ENCODE measurements at regions not wholly inside any gene's neighbourhood (a gene's known extent, or its start where the extent isn't known, plus 50 kb on each side); places are given as distances from the start of the nearest gene placed in this dataset.

DNA sequence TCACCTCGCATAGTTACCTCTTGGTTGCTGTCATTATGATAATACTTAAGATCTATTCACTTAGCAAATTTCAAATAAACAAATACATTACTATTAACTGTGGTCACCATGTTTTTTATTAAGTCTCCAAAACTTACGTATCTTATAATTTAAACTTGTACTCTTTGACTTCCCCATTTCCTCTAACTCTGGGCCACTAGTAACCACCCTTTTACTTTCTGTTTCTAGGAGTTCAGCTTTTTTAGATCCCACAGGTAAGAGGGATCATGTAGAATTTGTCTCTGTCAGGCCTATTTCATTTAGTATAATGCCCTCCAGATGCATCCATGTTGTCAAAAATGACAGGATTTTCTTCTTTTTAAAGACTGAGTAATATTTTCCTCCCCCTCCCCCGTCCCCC lies 212.4 kb upstream of the C11orf87 start:
- TF ChIP-seq, protein P1, sequence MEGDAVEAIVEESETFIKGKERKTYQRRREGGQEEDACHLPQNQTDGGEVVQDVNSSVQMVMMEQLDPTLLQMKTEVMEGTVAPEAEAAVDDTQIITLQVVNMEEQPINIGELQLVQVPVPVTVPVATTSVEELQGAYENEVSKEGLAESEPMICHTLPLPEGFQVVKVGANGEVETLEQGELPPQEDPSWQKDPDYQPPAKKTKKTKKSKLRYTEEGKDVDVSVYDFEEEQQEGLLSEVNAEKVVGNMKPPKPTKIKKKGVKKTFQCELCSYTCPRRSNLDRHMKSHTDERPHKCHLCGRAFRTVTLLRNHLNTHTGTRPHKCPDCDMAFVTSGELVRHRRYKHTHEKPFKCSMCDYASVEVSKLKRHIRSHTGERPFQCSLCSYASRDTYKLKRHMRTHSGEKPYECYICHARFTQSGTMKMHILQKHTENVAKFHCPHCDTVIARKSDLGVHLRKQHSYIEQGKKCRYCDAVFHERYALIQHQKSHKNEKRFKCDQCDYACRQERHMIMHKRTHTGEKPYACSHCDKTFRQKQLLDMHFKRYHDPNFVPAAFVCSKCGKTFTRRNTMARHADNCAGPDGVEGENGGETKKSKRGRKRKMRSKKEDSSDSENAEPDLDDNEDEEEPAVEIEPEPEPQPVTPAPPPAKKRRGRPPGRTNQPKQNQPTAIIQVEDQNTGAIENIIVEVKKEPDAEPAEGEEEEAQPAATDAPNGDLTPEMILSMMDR (IDR thresholded peaks at IDR 0.05; ENCODE audit: unreplicated experiment), result no peak
- DNase-seq (ENCODE audit: low spot score, unreplicated experiment), result no peak
- Mint-ChIP-seq H3K27me3 (no peaks in the 10 kb centered on the region), H3K4me1 (ENCODE audit: low read depth) (no peaks in the 10 kb centered on the region), H3K36me3 (ENCODE audit: insufficient read depth) (no peaks in the 10 kb centered on the region), H3K9me3 (ENCODE audit: low read depth) (peaks cover 20% of the 10 kb centered on the region), H3K27ac (no peak overlapping the region), H3K4me3 (ENCODE audit: low read depth) (no peak overlapping the region)

DNA sequence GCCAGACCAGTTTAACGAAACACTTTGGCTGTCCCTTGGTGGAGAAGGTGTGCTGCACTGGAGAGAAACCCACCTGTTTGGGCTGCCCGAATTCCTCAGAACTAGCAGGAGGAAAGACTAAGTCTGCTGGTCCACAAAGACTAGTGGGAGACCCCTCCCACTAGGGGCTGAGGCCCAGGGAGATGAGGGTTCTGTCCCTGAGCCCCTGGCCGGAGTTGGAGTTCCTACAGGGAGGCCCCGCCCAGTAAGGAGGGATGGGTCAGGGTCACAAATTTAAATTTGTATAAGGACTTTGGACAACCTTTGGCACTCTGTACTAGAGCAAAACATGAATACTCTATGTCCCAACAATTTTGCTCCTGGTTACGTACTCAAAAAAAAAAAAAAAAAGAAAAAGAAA lies 200.8 kb upstream of the C11orf87 start:
- Mint-ChIP-seq H3K36me3 (ENCODE audit: insufficient read depth) (no peaks in the 10 kb centered on the region), H3K27me3 (no peaks in the 10 kb centered on the region), H3K27ac (no peak overlapping the region), H3K4me3 (ENCODE audit: low read depth) (no peak overlapping the region), H3K9me3 (ENCODE audit: low read depth) (peaks cover 12% of the 10 kb centered on the region), H3K4me1 (ENCODE audit: low read depth) (no peaks in the 10 kb centered on the region)
- DNase-seq (ENCODE audit: low spot score, unreplicated experiment), result no peak
- TF ChIP-seq, protein P1 (IDR thresholded peaks at IDR 0.05; ENCODE audit: unreplicated experiment), result no peak

DNA sequence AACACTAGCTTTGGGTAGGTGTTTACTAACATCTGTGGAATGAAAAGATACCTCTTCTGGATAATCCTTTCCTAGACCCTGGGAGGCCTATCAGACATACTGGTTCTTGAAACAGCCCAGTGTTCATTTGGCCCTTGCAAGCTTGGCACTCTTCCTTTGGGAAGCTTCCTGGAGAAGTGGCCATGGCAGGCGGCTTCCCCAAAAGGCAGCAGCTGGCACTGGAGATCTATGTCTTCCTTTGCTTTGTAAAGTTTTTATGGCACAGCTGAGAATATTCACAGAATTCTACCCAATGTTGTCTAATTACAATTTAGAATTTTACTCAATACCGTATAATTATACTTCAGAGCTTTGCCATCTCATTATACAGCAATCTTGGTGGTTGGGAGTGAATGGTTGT lies 199.2 kb upstream of the C11orf87 start:
- peaks cover 6% of the 10 kb centered on the region for H3K9me3 Mint-ChIP-seq (ENCODE audit: low read depth)

DNA sequence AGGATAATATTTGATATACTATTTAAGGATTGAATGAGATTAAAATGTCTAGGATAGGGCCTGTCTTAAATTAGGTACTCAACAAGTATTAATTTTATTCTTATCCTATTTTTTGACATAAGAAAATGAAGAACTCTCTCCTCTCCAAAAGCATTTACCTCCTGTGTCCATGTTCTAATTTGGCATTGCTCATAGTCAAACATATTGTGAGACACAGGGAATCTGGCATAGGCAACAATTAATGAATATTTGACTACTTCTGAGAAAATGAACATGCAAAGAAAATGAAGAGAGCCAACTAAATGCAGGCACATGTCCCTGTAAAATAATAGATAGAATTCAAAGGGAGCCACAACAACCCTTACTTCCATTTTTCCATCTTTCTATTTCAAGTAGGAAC lies 198.5 kb upstream of the C11orf87 start:
- no peak for DNase-seq (ENCODE audit: low spot score, unreplicated experiment)
- Mint-ChIP-seq H3K9me3 (ENCODE audit: low read depth) (peaks cover 6% of the 10 kb centered on the region), H3K4me1 (ENCODE audit: low read depth) (no peaks in the 10 kb centered on the region), H3K4me3 (ENCODE audit: low read depth) (no peak overlapping the region), H3K27ac (no peak overlapping the region), H3K27me3 (no peaks in the 10 kb centered on the region), H3K36me3 (ENCODE audit: insufficient read depth) (no peaks in the 10 kb centered on the region)
- TF ChIP-seq, protein P1 (IDR thresholded peaks at IDR 0.05; ENCODE audit: unreplicated experiment), result no peak

More for the DNA sequence above, 199.2 kb upstream of the C11orf87 start:
- no peak overlapping the region for H3K27ac Mint-ChIP-seq
- no peak for DNase-seq (ENCODE audit: low spot score, unreplicated experiment)
- TF ChIP-seq, protein P1 (IDR thresholded peaks at IDR 0.05; ENCODE audit: unreplicated experiment), result no peak
- no peaks in the 10 kb centered on the region for H3K4me1 Mint-ChIP-seq (ENCODE audit: low read depth)
- no peaks in the 10 kb centered on the region for H3K36me3 Mint-ChIP-seq (ENCODE audit: insufficient read depth)
- no peaks in the 10 kb centered on the region for H3K27me3 Mint-ChIP-seq
- H3K4me3 Mint-ChIP-seq (ENCODE audit: low read depth), result no peak overlapping the region

DNA sequence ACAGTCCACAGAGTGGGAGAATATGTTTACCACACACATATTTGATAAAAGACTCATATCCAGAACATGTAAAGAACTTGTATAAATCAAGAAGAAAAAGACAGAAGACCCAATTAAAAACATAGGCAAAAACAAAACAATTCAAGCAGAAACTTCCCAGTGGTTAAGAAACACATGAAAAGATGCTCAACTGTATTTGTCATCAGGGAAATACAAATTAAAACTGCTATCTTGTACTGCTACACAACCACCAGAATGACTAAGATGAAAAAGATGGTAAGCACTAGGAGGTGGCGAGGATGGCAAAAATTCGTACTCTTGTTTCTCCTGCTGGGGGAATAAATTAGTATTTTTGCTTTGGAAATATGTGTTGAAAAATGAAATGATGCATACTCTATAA lies 192.3 kb upstream of the C11orf87 start:
- peaks cover 12% of the 10 kb centered on the region for H3K27me3 Mint-ChIP-seq
- H3K27ac Mint-ChIP-seq, result no peak overlapping the region
- DNase-seq (ENCODE audit: low spot score, unreplicated experiment), result no peak
- no peaks in the 10 kb centered on the region for H3K36me3 Mint-ChIP-seq (ENCODE audit: insufficient read depth)
- no peaks in the 10 kb centered on the region for H3K9me3 Mint-ChIP-seq (ENCODE audit: low read depth)
- no peak overlapping the region for H3K4me3 Mint-ChIP-seq (ENCODE audit: low read depth)
- no peaks in the 10 kb centered on the region for H3K4me1 Mint-ChIP-seq (ENCODE audit: low read depth)
- TF ChIP-seq, protein P1 (IDR thresholded peaks at IDR 0.05; ENCODE audit: unreplicated experiment), result no peak

Measured in progenitor cell of endocrine pancreas (in vitro differentiated cells).